ENCODE measurements at regions not wholly inside any gene's neighbourhood (a gene's known extent, or its start where the extent isn't known, plus 50 kb on each side); places are given as distances from the start of the nearest gene placed in this dataset.

DNA sequence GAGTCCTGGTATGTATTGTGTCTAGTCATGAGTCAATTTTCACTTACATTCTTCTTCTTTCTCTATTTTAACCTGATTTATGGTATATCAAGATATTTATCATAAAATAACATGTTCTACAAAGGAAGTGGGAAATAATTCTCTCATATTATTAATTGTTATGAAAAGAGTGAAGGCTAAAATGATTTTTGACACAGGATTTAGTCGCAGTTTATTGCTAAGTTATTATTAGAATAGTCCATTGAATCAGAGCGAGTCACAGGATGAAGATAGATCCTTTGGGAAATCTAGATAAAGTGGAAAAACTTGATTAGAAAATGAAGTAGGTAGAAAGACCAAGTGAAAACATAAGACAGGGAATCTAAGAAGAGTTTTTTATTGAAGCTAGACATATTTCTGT is 184.3 kb upstream of the DGKB start:
- CTCF ChIA-PET (ENCODE audit: partially characterized antibody), result no interaction called here
- DNase-seq (ENCODE audit: low read depth in 1 of 2, low spot score in 2 of 2) (no peak), FAIRE-seq (no peak)
- Histone ChIP-seq H3K4me3 (ENCODE audit: extremely low read depth in 1 of 4, insufficient read depth in 2 of 4, low read depth in 3 of 4, low read length in 4 of 4) (no peak overlapping the region), H3K79me1 (ENCODE audit: low read depth, low read length) (no peaks in the 10 kb centered on the region), H4K5ac (ENCODE audit: insufficient read length, low read depth, low read length) (no peak overlapping the region), H3K27me3 (replicated peaks in 1 of 4; ENCODE audit: control insufficient read depth in 3 of 4, extremely low read depth in 1 of 4, insufficient read depth in 3 of 4, low read length in 3 of 4) (no peaks in the 10 kb centered on the region), H3K4me1 (replicated peaks in 1 of 4; ENCODE audit: control insufficient read depth in 3 of 4, insufficient read depth in 4 of 4, low read length in 3 of 4) (no peaks in the 10 kb centered on the region), H2BK12ac (ENCODE audit: low read depth, low read length) (no peak overlapping the region), H2BK20ac (ENCODE audit: low read length) (no peak overlapping the region), H2AFZ (ENCODE audit: low read length) (no peak overlapping the region), H3K9me3 (ENCODE audit: insufficient read depth in 2 of 2, low read depth in 1 of 2, low read length in 1 of 2) (no peaks in the 10 kb centered on the region; a peak in 1 of 4 replicates), H4K20me1 (replicated peaks in 1 of 2; ENCODE audit: control insufficient read depth in 1 of 2, insufficient read depth in 2 of 2, low read length in 2 of 2) (no peaks in the 10 kb centered on the region), H3K56ac (replicated peaks; ENCODE audit: insufficient read length, low read depth, low read length) (no peak overlapping the region), H3K36me3 (ENCODE audit: control insufficient read depth in 2 of 4, insufficient read depth in 4 of 4, low read length in 3 of 4) (no peaks in the 10 kb centered on the region), H2AK5ac (ENCODE audit: low read depth, low read length) (no peak overlapping the region), H3K27ac (ENCODE audit: low read depth, low read length) (no peak overlapping the region), H4K8ac (ENCODE audit: extremely low read depth, insufficient read depth, low read length) (no peak overlapping the region), H2BK120ac (replicated peaks; ENCODE audit: low read depth, low read length) (no peak overlapping the region), H3K79me2 (ENCODE audit: control insufficient read depth in 1 of 2, insufficient read depth in 2 of 2, low read length in 2 of 2) (no peaks in the 10 kb centered on the region), H2BK15ac (ENCODE audit: low read length) (no peak overlapping the region), H3K18ac (ENCODE audit: extremely low read depth, low read length) (no peak overlapping the region), H3K14ac (ENCODE audit: insufficient read length) (no peak overlapping the region), H3K4ac (replicated peaks; ENCODE audit: insufficient read length, low read depth, low read length) (no peak overlapping the region), H3K9ac (replicated peaks in 1 of 4; ENCODE audit: extremely low read depth in 1 of 4, low read depth in 3 of 4, low read length in 3 of 4) (no peak overlapping the region), H3K4me2 (ENCODE audit: insufficient read depth in 1 of 2, low read depth in 2 of 2, low read length in 2 of 2) (no peak overlapping the region), H3K23me2 (ENCODE audit: low read depth, low read length) (no peaks in the 10 kb centered on the region), H3K23ac (ENCODE audit: insufficient read length) (no peak overlapping the region), H4K91ac (replicated peaks; ENCODE audit: insufficient read length, low read length) (no peak overlapping the region), H2BK5ac (ENCODE audit: low read depth, low read length) (no peak overlapping the region)
- POLR2A ChIA-PET (ENCODE audit: partially characterized antibody), result no interaction called here
- WGBS, 2 experiments (ENCODE audit: extremely low coverage in 1 of 2, insufficient coverage in 1 of 2, insufficient read length in 1 of 2, insufficient replicate concordance in 2 of 2, low coverage in 1 of 2, low lambda C conversion rate in 2 of 2, missing lambda C conversion rate in 1 of 2), result 78% methylated on average over 2 of the region's 2 CpGs; no CpG with 5 or more reads in 1 of the 2 experiments
- TF ChIP-seq TBP (IDR thresholded peaks at IDR 0.05; ENCODE audit: low read depth, low read length), result no peak
